Lower leg skin (tissue), 4 donors: ENCODE measurements at regions not wholly inside any gene's neighbourhood (a gene's known extent, or its start where the extent isn't known, plus 50 kb on each side); places are given as distances from the start of the nearest gene placed in this dataset.

Experiments used
- DNase-seq, 2 donors: peaks; one replicate each; pipeline ENCODE4 v3.0.0-alpha.2; 2019; ENCODE audit warnings: low spot score in 2 of 2
- H3K4me3 ChIP-seq: fragments of 200-600 bp; sonication (generic); 2 replicates; pipeline ENCODE4 v1.5.1; 2017; ENCODE audit warnings: mild to moderate bottlenecking, low read depth; ENCODE audit not compliant: poor library complexity, severe bottlenecking
- CTCF ChIP-seq, 3 donors: fragments of 450-650 bp; IDR thresholded peaks; one replicate each; pipeline ENCODE4 v1.5.1; 2016; ENCODE audit warnings: antibody characterized with exemption in 3 of 3, mild to moderate bottlenecking in 3 of 3, moderate library complexity in 2 of 3
- POLR2A ChIP-seq, 2 donors: fragments of 450-650 bp; IDR thresholded peaks; one replicate each; pipeline ENCODE4 v1.6.1; 2016 to 2017; ENCODE audit warnings: antibody characterized with exemption in 2 of 2, mild to moderate bottlenecking in 1 of 2, moderate library complexity in 1 of 2
- WGBS, 2 donors: methylation state at CpG; one replicate each; pipeline ENCODE4 v1.1.5; 2018; 5-methylcytosine and 5-hydroxymethylcytosine counted together
- intact Hi-C: fragments of 100-400 bp; cut with DNase I; formaldehyde crosslinking; loops from one replicate; pipeline ENCODE4 v1.15.0; 2023; ENCODE audit warnings: low total_unique reads

GRCh38 chr11:30665067-30665466 lies 78.9 kb upstream of the MPPED2 start:
- 80 to 82% methylated on average over 5 of the region's 5 CpGs for WGBS, 2 donors
- intact Hi-C loops, result no loop called here
- TF ChIP-seq POLR2A (IDR thresholded peaks at IDR 0.05), result no peak
- TF ChIP-seq CTCF (IDR thresholded peaks at IDR 0.05), result no peak
- no peak for DNase-seq
- H3K4me3 ChIP-seq, result no peak overlapping the region

- DNase-seq, result no peak
- no peak overlapping the region for H3K4me3 ChIP-seq
- no peak for TF ChIP-seq POLR2A (IDR thresholded peaks at IDR 0.05)
- intact Hi-C loops, result no loop called here
- WGBS, 2 donors, result 54 to 59% methylated on average over 1 of the region's 1 CpG
Measured at GRCh38 chr11:30653606-30654005, 67.5 kb upstream of the MPPED2 start.

GRCh38 chr11:30652801-30653200 lies 66.6 kb upstream of the MPPED2 start:
- DNase-seq, result no peak
- TF ChIP-seq CTCF (IDR thresholded peaks at IDR 0.05), result no peak
- H3K4me3 ChIP-seq, result no peak overlapping the region
- WGBS, 2 donors, result 90% methylated on average over 2 of the region's 2 CpGs
- intact Hi-C loops, result no loop called here

GRCh38 chr11:30650266-30650665 lies 64.1 kb upstream of the MPPED2 start:
- intact Hi-C loops, result no loop called here
- TF ChIP-seq POLR2A (IDR thresholded peaks at IDR 0.05), result no peak
- no peak for TF ChIP-seq CTCF (IDR thresholded peaks at IDR 0.05)
- no peak for DNase-seq
- H3K4me3 ChIP-seq, result no peak overlapping the region
